ENCODE measurements at regions not wholly inside any gene's neighbourhood (a gene's known extent, or its start where the extent isn't known, plus 50 kb on each side); places are given as distances from the start of the nearest gene placed in this dataset.
"Not testable (repeated sequence)": the region's sequence is repeated elsewhere in the genome, so short reads cannot be mapped to it uniquely, and the experiment has no call there.

- no peak overlapping the region for H3K27ac Mint-ChIP-seq (ENCODE audit: unreplicated experiment)
- H3K9me3 Mint-ChIP-seq (ENCODE audit: unreplicated experiment) = no peaks in the 10 kb centered on the region
- no peak for FAIRE-seq
- no peak overlapping the region for H3K4me3 Mint-ChIP-seq (ENCODE audit: unreplicated experiment)
- H3K36me3 ChIP-seq (ENCODE audit: insufficient read depth, low read length) = no peaks in the 10 kb centered on the region
- no peaks in the 10 kb centered on the region for H3K79me2 ChIP-seq (ENCODE audit: insufficient read depth, low read length)
- H3K9ac ChIP-seq (ENCODE audit: low read length) = no peak overlapping the region
- no peak overlapping the region for H3K27ac ChIP-seq (ENCODE audit: low read depth, low read length)
- no peak for TF ChIP-seq EZH2 (IDR thresholded peaks at IDR 0.05; ENCODE audit: insufficient read depth, low read length)
- TF ChIP-seq, protein P1, sequence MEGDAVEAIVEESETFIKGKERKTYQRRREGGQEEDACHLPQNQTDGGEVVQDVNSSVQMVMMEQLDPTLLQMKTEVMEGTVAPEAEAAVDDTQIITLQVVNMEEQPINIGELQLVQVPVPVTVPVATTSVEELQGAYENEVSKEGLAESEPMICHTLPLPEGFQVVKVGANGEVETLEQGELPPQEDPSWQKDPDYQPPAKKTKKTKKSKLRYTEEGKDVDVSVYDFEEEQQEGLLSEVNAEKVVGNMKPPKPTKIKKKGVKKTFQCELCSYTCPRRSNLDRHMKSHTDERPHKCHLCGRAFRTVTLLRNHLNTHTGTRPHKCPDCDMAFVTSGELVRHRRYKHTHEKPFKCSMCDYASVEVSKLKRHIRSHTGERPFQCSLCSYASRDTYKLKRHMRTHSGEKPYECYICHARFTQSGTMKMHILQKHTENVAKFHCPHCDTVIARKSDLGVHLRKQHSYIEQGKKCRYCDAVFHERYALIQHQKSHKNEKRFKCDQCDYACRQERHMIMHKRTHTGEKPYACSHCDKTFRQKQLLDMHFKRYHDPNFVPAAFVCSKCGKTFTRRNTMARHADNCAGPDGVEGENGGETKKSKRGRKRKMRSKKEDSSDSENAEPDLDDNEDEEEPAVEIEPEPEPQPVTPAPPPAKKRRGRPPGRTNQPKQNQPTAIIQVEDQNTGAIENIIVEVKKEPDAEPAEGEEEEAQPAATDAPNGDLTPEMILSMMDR (IDR thresholded peaks at IDR 0.05; ENCODE audit: insufficient read depth, low read depth, low read length) = no peak
- no peaks in the 10 kb centered on the region for H4K20me1 ChIP-seq (ENCODE audit: insufficient read depth, low read length)
- peaks cover 27% of the 10 kb centered on the region for H3K27me3 Mint-ChIP-seq (ENCODE audit: low read depth, unreplicated experiment)
- H3K4me1 Mint-ChIP-seq (ENCODE audit: low read depth, unreplicated experiment) = peaks cover 7% of the 10 kb centered on the region
- H3K4me3 ChIP-seq (ENCODE audit: insufficient read depth, low read depth, low read length) = no peak overlapping the region
- peaks cover 1% of the 10 kb centered on the region for H3K36me3 Mint-ChIP-seq (ENCODE audit: low read depth, unreplicated experiment)
- no peaks in the 10 kb centered on the region for H3K4me1 ChIP-seq (ENCODE audit: insufficient read depth, low read length)
- H3K9me3 ChIP-seq (ENCODE audit: insufficient read depth, low read depth, low read length) = no peaks in the 10 kb centered on the region
- no peak for DNase-seq (ENCODE audit: low read depth)
- no peak overlapping the region for H2AFZ ChIP-seq (ENCODE audit: low read depth, low read length)
- H3K27me3 ChIP-seq (ENCODE audit: insufficient read depth, low read length) = peaks cover 13% of the 10 kb centered on the region
- H3K4me2 ChIP-seq (ENCODE audit: low read length) = no peak overlapping the region
Measured at GRCh38 chr11:126133901-126134300, 71.2 kb upstream of the CDON start.

DNA sequence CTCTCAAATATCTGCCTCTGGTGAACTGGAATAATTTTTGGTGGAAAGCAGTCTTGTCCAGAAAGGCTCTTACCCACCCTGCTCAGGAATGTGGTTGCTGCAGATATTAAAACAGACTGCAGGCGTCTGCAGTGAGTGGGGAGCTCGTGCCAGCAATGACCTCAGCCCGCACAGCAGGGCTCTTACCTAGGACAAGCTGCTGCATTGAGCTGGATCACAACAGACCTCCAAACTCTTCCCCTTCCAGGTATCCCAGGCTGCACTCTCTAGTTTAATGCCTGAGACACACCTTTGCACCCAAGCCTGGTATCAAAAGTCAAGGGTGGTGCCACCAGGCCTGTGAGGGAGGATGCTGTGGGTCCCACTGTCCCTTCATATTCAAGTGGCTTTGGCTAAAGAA, 69.7 kb upstream of the CDON start:
- Mint-ChIP-seq H3K4me3 (ENCODE audit: unreplicated experiment) (no peak overlapping the region), H3K27me3 (ENCODE audit: low read depth, unreplicated experiment) (peaks cover 28% of the 10 kb centered on the region), H3K9me3 (ENCODE audit: unreplicated experiment) (no peaks in the 10 kb centered on the region), H3K36me3 (ENCODE audit: low read depth, unreplicated experiment) (peaks cover 1% of the 10 kb centered on the region), H3K4me1 (ENCODE audit: low read depth, unreplicated experiment) (peaks cover 7% of the 10 kb centered on the region), H3K27ac (ENCODE audit: unreplicated experiment) (peak overlapping the region; percentile 79)
- peaks cover 7% of the 10 kb centered on the region for H3K27me3 ChIP-seq (ENCODE audit: insufficient read depth, low read length)
- no peaks in the 10 kb centered on the region for H3K4me1 ChIP-seq (ENCODE audit: insufficient read depth, low read length)
- H3K9me3 ChIP-seq (ENCODE audit: insufficient read depth, low read depth, low read length) = no peaks in the 10 kb centered on the region
- H3K27ac ChIP-seq (ENCODE audit: low read depth, low read length) = no peak overlapping the region
- H3K79me2 ChIP-seq (ENCODE audit: insufficient read depth, low read length) = no peaks in the 10 kb centered on the region
- no peak overlapping the region for H3K4me2 ChIP-seq (ENCODE audit: low read length)
- no peak for FAIRE-seq
- no peak overlapping the region for H3K9ac ChIP-seq (ENCODE audit: low read length)
- H3K36me3 ChIP-seq (ENCODE audit: insufficient read depth, low read length) = no peaks in the 10 kb centered on the region
- no peak overlapping the region for H2AFZ ChIP-seq (ENCODE audit: low read depth, low read length)
- no peak overlapping the region for H3K4me3 ChIP-seq (ENCODE audit: insufficient read depth, low read depth, low read length)
- peak; percentile 80 for DNase-seq (ENCODE audit: low read depth)
- H4K20me1 ChIP-seq (ENCODE audit: insufficient read depth, low read length) = no peaks in the 10 kb centered on the region
- TF ChIP-seq, protein P1 (IDR thresholded peaks at IDR 0.05; ENCODE audit: insufficient read depth, low read depth, low read length) = no peak
- TF ChIP-seq EZH2 (IDR thresholded peaks at IDR 0.05; ENCODE audit: insufficient read depth, low read length) = no peak

DNA sequence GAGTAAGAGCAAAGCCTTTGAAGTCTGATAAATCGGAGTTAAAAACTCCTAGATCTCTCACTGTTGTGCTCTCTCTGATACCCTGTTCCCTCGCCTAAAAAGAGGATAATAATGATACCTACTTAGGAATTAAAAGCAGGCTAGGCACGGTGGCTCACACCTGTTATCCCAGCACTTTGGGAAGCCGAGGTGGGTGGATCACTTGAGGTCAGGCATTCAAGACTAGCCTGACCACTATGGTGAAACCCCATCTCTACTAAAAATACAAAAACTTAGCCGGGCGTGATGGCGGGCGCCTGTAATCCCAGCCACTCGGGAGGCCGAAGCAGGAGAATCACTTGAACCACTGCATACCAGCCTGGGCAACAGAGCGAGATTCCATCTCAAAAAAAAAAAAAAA, 68.1 kb upstream of the CDON start:
- not testable (repeated sequence) for H3K27ac Mint-ChIP-seq (ENCODE audit: unreplicated experiment); H4K20me1 ChIP-seq (ENCODE audit: insufficient read depth, low read length); H3K36me3 Mint-ChIP-seq (ENCODE audit: low read depth, unreplicated experiment); H3K4me1 Mint-ChIP-seq (ENCODE audit: low read depth, unreplicated experiment); H3K4me3 Mint-ChIP-seq (ENCODE audit: unreplicated experiment); H3K4me3 ChIP-seq (ENCODE audit: insufficient read depth, low read depth, low read length); DNase-seq (ENCODE audit: low read depth); H3K36me3 ChIP-seq (ENCODE audit: insufficient read depth, low read length); H3K9me3 ChIP-seq (ENCODE audit: insufficient read depth, low read depth, low read length); H3K27me3 ChIP-seq (ENCODE audit: insufficient read depth, low read length); FAIRE-seq; H3K4me2 ChIP-seq (ENCODE audit: low read length); H3K9ac ChIP-seq (ENCODE audit: low read length); H3K27ac ChIP-seq (ENCODE audit: low read depth, low read length); H3K79me2 ChIP-seq (ENCODE audit: insufficient read depth, low read length); H2AFZ ChIP-seq (ENCODE audit: low read depth, low read length); H3K9me3 Mint-ChIP-seq (ENCODE audit: unreplicated experiment); H3K4me1 ChIP-seq (ENCODE audit: insufficient read depth, low read length)
- peaks cover 27% of the 10 kb centered on the region for H3K27me3 Mint-ChIP-seq (ENCODE audit: low read depth, unreplicated experiment)
